NT2/D1 (cell line): ENCODE measurements at regions not wholly inside any gene's neighbourhood (a gene's known extent, or its start where the extent isn't known, plus 50 kb on each side); places are given as distances from the start of the nearest gene placed in this dataset.

ENCODE experiments used
- DNase-seq: peaks from one replicate; pipeline ENCODE4 v3.0.0-alpha.2; 2011; ENCODE audit warnings: low read depth, low spot score
- H3K27me3 ChIP-seq: 2 replicates; pipeline ENCODE4 v1.6.0; 2011; ENCODE audit warnings: mild to moderate bottlenecking; ENCODE audit not compliant: insufficient read length, insufficient read depth
- H3K36me3 ChIP-seq: 2 replicates; pipeline ENCODE4 v1.6.1; 2011; ENCODE audit warnings: mild to moderate bottlenecking, low read length, mixed read lengths; ENCODE audit not compliant: insufficient read depth, insufficient read length
- H3K4me1 ChIP-seq: 2 replicates; pipeline ENCODE4 v1.5.1; 2011; ENCODE audit not compliant: insufficient read depth, insufficient read length
- H3K4me3 ChIP-seq: 2 replicates; pipeline ENCODE4 v1.5.1; 2011; ENCODE audit warnings: low read depth; ENCODE audit not compliant: insufficient read length
- H3K9ac ChIP-seq: 2 replicates; pipeline ENCODE4 v1.6.0; 2011; ENCODE audit warnings: low read depth; ENCODE audit not compliant: insufficient read length
- H3K9me3 ChIP-seq: 2 replicates; pipeline ENCODE4 v1.5.1; 2011; ENCODE audit warnings: mild to moderate bottlenecking, low read length; ENCODE audit not compliant: insufficient read depth
- SUZ12 ChIP-seq: IDR thresholded peaks from 2 replicates; pipeline ENCODE4 v1.6.1; 2011; ENCODE audit not compliant: insufficient read length, insufficient read depth; ENCODE audit errors: extremely low read depth
- YY1 ChIP-seq: IDR thresholded peaks from 2 replicates; pipeline ENCODE4 v1.6.1; 2011; ENCODE audit not compliant: insufficient read length, insufficient read depth
- ZNF274 ChIP-seq: IDR thresholded peaks from 2 replicates; pipeline ENCODE4 v1.6.1; 2011; ENCODE audit warnings: mild to moderate bottlenecking, low read depth, low read length

GRCh38 chr1:209509039-209509438 is 74.5 kb upstream of the CAMK1G start:
- no peak overlapping the region for H3K9ac ChIP-seq
- H3K27me3 ChIP-seq, result no peaks in the 10 kb centered on the region
- TF ChIP-seq ZNF274 (no peak), YY1 (no peak), SUZ12 (no peak)
- no peak overlapping the region for H3K4me3 ChIP-seq
- DNase-seq, result no peak
- H3K9me3 ChIP-seq, result no peaks in the 10 kb centered on the region
- peaks cover 2% of the 10 kb centered on the region for H3K4me1 ChIP-seq
- no peaks in the 10 kb centered on the region for H3K36me3 ChIP-seq

DNA sequence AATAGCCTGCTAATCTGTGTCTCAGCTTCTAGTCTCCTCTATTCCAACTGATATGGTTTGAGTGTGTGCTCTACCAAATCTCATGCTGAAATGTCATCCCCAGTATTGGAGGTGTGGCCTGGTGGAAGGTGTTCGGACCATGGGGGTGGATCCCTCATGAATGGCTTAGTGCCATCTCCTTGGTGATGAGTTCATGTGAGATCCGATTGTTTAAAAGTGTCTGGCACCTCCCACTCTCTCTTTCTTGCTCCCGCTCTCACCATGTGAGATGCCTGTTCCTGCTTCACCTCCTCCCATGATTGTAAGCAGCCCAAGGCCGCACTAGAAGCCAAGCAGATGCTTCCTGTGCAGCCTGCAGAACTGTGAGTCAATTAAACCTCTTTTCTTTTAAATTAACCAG is 73.5 kb upstream of the CAMK1G start:
- Histone ChIP-seq H3K4me1 (peaks cover 2% of the 10 kb centered on the region), H3K9ac (no peak overlapping the region), H3K4me3 (no peak overlapping the region), H3K9me3 (no peaks in the 10 kb centered on the region), H3K27me3 (no peaks in the 10 kb centered on the region), H3K36me3 (no peaks in the 10 kb centered on the region)
- TF ChIP-seq ZNF274 (no peak), SUZ12 (no peak), YY1 (no peak)
- no peak for DNase-seq

- Histone ChIP-seq H3K9ac (no peak overlapping the region), H3K9me3 (no peaks in the 10 kb centered on the region), H3K4me1 (peaks cover 2% of the 10 kb centered on the region), H3K36me3 (no peaks in the 10 kb centered on the region), H3K27me3 (no peaks in the 10 kb centered on the region), H3K4me3 (no peak overlapping the region)
- TF ChIP-seq YY1, result no peak
- no peak for DNase-seq
These were observed 72.3 kb upstream of the CAMK1G start for GRCh38 chr1:209511169-209511568.

- H3K4me3 ChIP-seq, result no peak overlapping the region
- TF ChIP-seq YY1, result no peak
- TF ChIP-seq ZNF274, result no peak
- no peak for TF ChIP-seq SUZ12
- no peaks in the 10 kb centered on the region for H3K9me3 ChIP-seq
- peaks cover 2% of the 10 kb centered on the region for H3K4me1 ChIP-seq
- no peak overlapping the region for H3K9ac ChIP-seq
- no peaks in the 10 kb centered on the region for H3K27me3 ChIP-seq
- no peaks in the 10 kb centered on the region for H3K36me3 ChIP-seq
- no peak for DNase-seq
These were observed 70.7 kb upstream of the CAMK1G start for GRCh38 chr1:209512821-209513220.

GRCh38 chr1:209513226-209513625 is 70.3 kb upstream of the CAMK1G start:
- Histone ChIP-seq H3K36me3 (no peaks in the 10 kb centered on the region), H3K27me3 (no peaks in the 10 kb centered on the region), H3K4me1 (peaks cover 2% of the 10 kb centered on the region), H3K4me3 (no peak overlapping the region), H3K9ac (no peak overlapping the region), H3K9me3 (no peaks in the 10 kb centered on the region)
- TF ChIP-seq YY1, result no peak
- TF ChIP-seq SUZ12, result no peak
- TF ChIP-seq ZNF274, result no peak
- DNase-seq, result peak; percentile 69

DNA sequence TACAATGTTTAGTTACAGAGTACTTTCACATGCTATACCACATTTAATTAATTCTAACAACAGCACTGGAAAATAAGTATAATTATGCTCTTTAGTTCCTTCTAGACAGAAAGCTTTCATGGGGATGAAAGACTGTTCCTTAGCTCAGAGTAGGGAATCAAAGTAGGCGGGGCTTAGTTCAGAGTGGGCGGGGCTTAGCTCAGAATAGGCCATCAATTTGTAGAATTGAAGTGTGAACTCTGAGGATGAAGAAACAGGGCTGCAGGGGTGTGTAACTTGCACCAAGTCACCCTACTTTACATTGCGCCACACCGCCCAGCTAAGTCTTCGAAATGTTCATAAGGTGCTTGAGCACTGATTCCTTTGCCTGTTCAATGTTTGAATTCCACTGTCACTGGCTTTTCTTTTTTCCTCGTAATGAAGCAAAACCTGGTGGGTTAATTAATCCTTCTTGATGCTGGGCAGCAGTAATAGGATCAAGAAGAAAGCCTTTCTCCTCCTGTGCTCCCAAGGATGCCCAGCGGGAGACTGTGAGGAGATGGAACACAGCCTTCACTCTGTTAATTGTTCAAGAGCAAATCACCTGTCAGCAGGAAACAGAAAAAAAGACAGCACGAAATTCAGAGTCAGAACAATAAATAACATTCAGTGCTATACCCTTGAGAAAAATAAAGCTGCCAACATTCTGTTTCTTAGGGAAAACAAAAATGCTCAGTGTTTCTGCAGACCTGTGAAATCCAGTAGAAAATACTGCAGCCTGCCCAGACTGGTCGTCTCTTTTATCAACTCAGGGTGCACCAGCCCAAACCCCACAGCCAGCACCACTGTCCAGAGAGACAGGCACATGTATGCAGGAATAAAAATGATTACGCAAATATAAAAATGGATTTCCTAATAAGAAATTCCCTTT is 66.5 kb upstream of the CAMK1G start:
- TF ChIP-seq SUZ12 (no peak), ZNF274 (no peak), YY1 (no peak)
- DNase-seq, result no peak
- no peaks in the 10 kb centered on the region for H3K36me3 ChIP-seq
- H3K9ac ChIP-seq, result no peak overlapping the region
- H3K9me3 ChIP-seq, result no peaks in the 10 kb centered on the region
- peaks cover 2% of the 10 kb centered on the region for H3K4me1 ChIP-seq
- H3K4me3 ChIP-seq, result no peak overlapping the region
- H3K27me3 ChIP-seq, result no peaks in the 10 kb centered on the region

GRCh38 chr1:209517681-209518050 is 65.8 kb upstream of the CAMK1G start:
- TF ChIP-seq SUZ12 (no peak), ZNF274 (no peak), YY1 (no peak)
- peaks cover 2% of the 10 kb centered on the region for H3K4me1 ChIP-seq
- no peak overlapping the region for H3K4me3 ChIP-seq
- H3K9me3 ChIP-seq, result no peaks in the 10 kb centered on the region
- H3K27me3 ChIP-seq, result no peaks in the 10 kb centered on the region
- no peak for DNase-seq
- H3K36me3 ChIP-seq, result no peaks in the 10 kb centered on the region
- H3K9ac ChIP-seq, result no peak overlapping the region

DNA sequence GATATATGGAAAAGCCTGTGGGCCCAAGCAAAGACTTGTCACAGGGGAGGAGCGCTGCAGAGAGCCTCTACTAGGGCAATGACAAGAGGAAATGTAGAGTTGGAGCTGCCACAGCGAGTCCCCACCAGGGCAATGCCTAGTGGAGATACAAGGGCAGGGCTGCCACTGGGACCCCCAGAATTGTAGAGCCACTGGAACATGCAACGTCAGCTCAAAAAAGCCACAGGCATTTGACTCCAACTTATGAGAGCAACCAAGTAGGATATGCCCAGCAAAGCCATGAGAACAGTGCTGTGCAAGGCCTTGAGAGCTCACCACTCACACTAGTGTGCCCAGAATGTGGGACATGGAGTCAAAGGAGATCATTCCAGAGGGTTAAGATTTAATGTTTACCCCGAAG is 63.7 kb upstream of the CAMK1G start:
- no peaks in the 10 kb centered on the region for H3K4me1 ChIP-seq
- DNase-seq, result no peak
- H3K27me3 ChIP-seq, result no peaks in the 10 kb centered on the region
- no peaks in the 10 kb centered on the region for H3K36me3 ChIP-seq
- no peak overlapping the region for H3K9ac ChIP-seq
- TF ChIP-seq ZNF274 (no peak), SUZ12 (no peak), YY1 (no peak)
- H3K9me3 ChIP-seq, result no peaks in the 10 kb centered on the region
- H3K4me3 ChIP-seq, result no peak overlapping the region
